ENCODE measurements at regions not wholly inside any gene's neighbourhood (a gene's known extent, or its start where the extent isn't known, plus 50 kb on each side); places are given as distances from the start of the nearest gene placed in this dataset.

- TF ChIP-seq CTCF (IDR thresholded peaks at IDR 0.05), result no peak
- TF ChIP-seq POLR2A (IDR thresholded peaks at IDR 0.05), result no peak
- TF ChIP-seq EP300 (IDR thresholded peaks at IDR 0.05), result no peak
- TF ChIP-seq POLR2AphosphoS5 (IDR thresholded peaks at IDR 0.05), result no peak
These were observed 174.0 kb upstream of the PFKP start for GRCh38 chr10:2893158-2893845.

All from suprapubic skin (tissue), 4 donors.